Lower lobe of right lung (tissue), 2 donors: ENCODE measurements at regions not wholly inside any gene's neighbourhood (a gene's known extent, or its start where the extent isn't known, plus 50 kb on each side); places are given as distances from the start of the nearest gene placed in this dataset.

Experiments used
- ATAC-seq, 2 donors: fragments of 200-7000 bp; cut with Tn5 transposase; one replicate each; pipeline ENCODE4 v1.9.1; 2020 to 2022; ENCODE audit warnings: mild to moderate bottlenecking in 2 of 2, moderate library complexity in 2 of 2
- DNase-seq: peaks from one replicate; pipeline ENCODE4 v3.0.0-alpha.2; 2020
- H3K27ac ChIP-seq: fragments of 200-600 bp; one replicate; pipeline ENCODE4 v1.8.0; 2022
- H3K27me3 ChIP-seq: fragments of 200-600 bp; one replicate; pipeline ENCODE4 v1.8.0; 2022; ENCODE audit warnings: low read depth
- H3K36me3 ChIP-seq: fragments of 200-600 bp; one replicate; pipeline ENCODE4 v1.8.0; 2022; ENCODE audit warnings: mild to moderate bottlenecking
- H3K4me1 ChIP-seq: fragments of 200-600 bp; one replicate; pipeline ENCODE4 v1.8.0; 2022
- H3K4me3 ChIP-seq: fragments of 200-600 bp; one replicate; pipeline ENCODE4 v1.8.0; 2022; ENCODE audit warnings: mild to moderate bottlenecking
- H3K9me3 ChIP-seq: fragments of 200-600 bp; one replicate; pipeline ENCODE4 v1.8.0; 2022
- intact Hi-C: fragments of 100-400 bp; cut with DNase I; formaldehyde crosslinking; loops from one replicate; pipeline ENCODE4 v1.11.0; 2022
- TF ChIP-seq, protein P1 (sequence below): fragments of 200-600 bp; IDR thresholded peaks from one replicate; pipeline ENCODE4 v1.8.0; 2022; ENCODE audit warnings: antibody characterized with exemption, mild to moderate bottlenecking
- donor health status: DM: no; HTN: yes; CAD: no; lungs with severe emphysema.

DNA sequence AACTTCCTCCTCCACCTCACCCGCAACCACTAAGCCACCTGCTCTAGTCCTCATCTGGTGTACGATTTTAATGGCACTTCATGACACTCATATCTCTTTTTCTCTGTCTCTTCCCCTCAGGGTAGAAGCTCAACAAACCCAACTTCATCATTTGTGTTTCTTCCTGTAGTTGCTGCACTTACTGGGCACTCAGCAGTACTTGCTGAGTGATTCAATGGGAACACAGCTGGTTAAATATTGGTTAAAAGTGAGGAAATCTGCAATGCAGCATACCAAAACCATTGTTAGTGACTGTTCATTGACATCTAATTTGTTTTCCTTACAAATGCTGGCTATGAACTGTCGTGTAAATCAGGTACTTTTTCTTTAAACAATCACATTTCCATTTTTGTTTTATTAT is 541.1 kb upstream of the PRMT6 start:
- ATAC-seq, result no peak
- TF ChIP-seq, protein P1, sequence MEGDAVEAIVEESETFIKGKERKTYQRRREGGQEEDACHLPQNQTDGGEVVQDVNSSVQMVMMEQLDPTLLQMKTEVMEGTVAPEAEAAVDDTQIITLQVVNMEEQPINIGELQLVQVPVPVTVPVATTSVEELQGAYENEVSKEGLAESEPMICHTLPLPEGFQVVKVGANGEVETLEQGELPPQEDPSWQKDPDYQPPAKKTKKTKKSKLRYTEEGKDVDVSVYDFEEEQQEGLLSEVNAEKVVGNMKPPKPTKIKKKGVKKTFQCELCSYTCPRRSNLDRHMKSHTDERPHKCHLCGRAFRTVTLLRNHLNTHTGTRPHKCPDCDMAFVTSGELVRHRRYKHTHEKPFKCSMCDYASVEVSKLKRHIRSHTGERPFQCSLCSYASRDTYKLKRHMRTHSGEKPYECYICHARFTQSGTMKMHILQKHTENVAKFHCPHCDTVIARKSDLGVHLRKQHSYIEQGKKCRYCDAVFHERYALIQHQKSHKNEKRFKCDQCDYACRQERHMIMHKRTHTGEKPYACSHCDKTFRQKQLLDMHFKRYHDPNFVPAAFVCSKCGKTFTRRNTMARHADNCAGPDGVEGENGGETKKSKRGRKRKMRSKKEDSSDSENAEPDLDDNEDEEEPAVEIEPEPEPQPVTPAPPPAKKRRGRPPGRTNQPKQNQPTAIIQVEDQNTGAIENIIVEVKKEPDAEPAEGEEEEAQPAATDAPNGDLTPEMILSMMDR, result no peak
- H3K4me3 ChIP-seq, result no peak overlapping the region
- H3K9me3 ChIP-seq, result no peaks in the 10 kb centered on the region
- H3K27ac ChIP-seq, result no peak overlapping the region
- H3K27me3 ChIP-seq, result no peaks in the 10 kb centered on the region
- H3K4me1 ChIP-seq, result no peaks in the 10 kb centered on the region
- no peak for DNase-seq
- no peaks in the 10 kb centered on the region for H3K36me3 ChIP-seq
- intact Hi-C loops, result no loop called here

GRCh38 chr1:106517224-106517623 is 539.2 kb upstream of the PRMT6 start:
- TF ChIP-seq, protein P1, result no peak
- Histone ChIP-seq H3K36me3 (no peaks in the 10 kb centered on the region), H3K27ac (no peak overlapping the region), H3K9me3 (no peaks in the 10 kb centered on the region), H3K4me1 (no peaks in the 10 kb centered on the region), H3K4me3 (no peak overlapping the region), H3K27me3 (no peaks in the 10 kb centered on the region)
- DNase-seq, result no peak
- intact Hi-C loops, result no loop called here
- no peak for ATAC-seq

GRCh38 chr1:106523497-106523896 is 533.0 kb upstream of the PRMT6 start:
- intact Hi-C loops, result no loop called here
- Histone ChIP-seq H3K9me3 (no peaks in the 10 kb centered on the region), H3K27me3 (no peaks in the 10 kb centered on the region), H3K36me3 (no peaks in the 10 kb centered on the region), H3K27ac (no peak overlapping the region), H3K4me3 (no peak overlapping the region), H3K4me1 (no peaks in the 10 kb centered on the region)
- DNase-seq, result no peak
- TF ChIP-seq, protein P1, result no peak
- ATAC-seq, result no peak

GRCh38 chr1:106524631-106525030 is 531.8 kb upstream of the PRMT6 start:
- ATAC-seq, result no peak
- H3K27me3 ChIP-seq, result no peaks in the 10 kb centered on the region
- TF ChIP-seq, protein P1, result no peak

DNA sequence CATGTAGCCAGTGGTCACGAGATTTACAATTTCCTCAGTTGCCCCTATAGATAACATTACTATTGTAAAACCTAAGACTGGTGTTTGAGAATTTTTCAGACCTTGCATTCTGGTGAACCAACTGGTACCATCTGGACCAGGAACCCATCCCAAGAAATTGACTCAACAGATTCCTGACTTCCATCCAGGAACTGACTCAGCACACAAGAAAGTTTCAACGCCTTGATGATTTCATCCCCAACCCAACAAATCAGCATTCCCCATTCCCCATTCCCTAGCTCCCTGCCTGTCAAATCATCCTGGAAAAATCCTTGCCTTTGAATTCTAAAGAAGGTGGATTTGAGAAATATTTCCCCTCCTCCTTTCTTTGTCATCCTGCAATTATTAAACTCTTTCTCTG is 529.8 kb upstream of the PRMT6 start:
- no peaks in the 10 kb centered on the region for H3K27me3 ChIP-seq

More at GRCh38 chr1:106524631-106525030, 531.8 kb upstream of the PRMT6 start:
- H3K4me1 ChIP-seq, result no peaks in the 10 kb centered on the region
- no peaks in the 10 kb centered on the region for H3K9me3 ChIP-seq
- DNase-seq, result no peak
- intact Hi-C loops, result no loop called here
- no peak overlapping the region for H3K27ac ChIP-seq
- no peak overlapping the region for H3K4me3 ChIP-seq
- no peaks in the 10 kb centered on the region for H3K36me3 ChIP-seq

More for the DNA sequence above, 529.8 kb upstream of the PRMT6 start:
- H3K4me3 ChIP-seq, result no peak overlapping the region
- intact Hi-C loops, result no loop called here
- no peaks in the 10 kb centered on the region for H3K4me1 ChIP-seq
- no peaks in the 10 kb centered on the region for H3K36me3 ChIP-seq
- DNase-seq (no peak), ATAC-seq (no peak)
- TF ChIP-seq, protein P1, result no peak
- H3K27ac ChIP-seq, result no peak overlapping the region
- no peaks in the 10 kb centered on the region for H3K9me3 ChIP-seq
